Astrocyte (in vitro differentiated cells and primary cell): ENCODE measurements at regions not wholly inside any gene's neighbourhood (a gene's known extent, or its start where the extent isn't known, plus 50 kb on each side); places are given as distances from the start of the nearest gene placed in this dataset.

Experiments used
- DNase-seq: peaks from one replicate; pipeline ENCODE4 v3.0.0-alpha.2; 2010; ENCODE audit warnings: low read depth
- FAIRE-seq: peaks from 2 replicates; lab custom pipeline; 2011; peaks lifted over from hg19 to GRCh38; lab: Jason Lieb, UNC
- H2AFZ ChIP-seq: 2 replicates; pipeline ENCODE4 v1.6.0; 2012; ENCODE audit warnings: low read depth, low read length, inconsistent platforms
- H3K27ac ChIP-seq: 2 replicates; pipeline ENCODE4 v1.5.1; 2011; ENCODE audit warnings: low read depth, low read length, inconsistent platforms
- H3K27me3 ChIP-seq: 2 replicates; pipeline ENCODE4 v1.6.0; 2011; ENCODE audit warnings: low read length, inconsistent platforms; ENCODE audit not compliant: insufficient read depth
- H3K36me3 ChIP-seq: 2 replicates; pipeline ENCODE4 v1.5.1; 2011; ENCODE audit warnings: low read length, inconsistent platforms; ENCODE audit not compliant: insufficient read depth
- H3K4me1 ChIP-seq: 2 replicates; pipeline ENCODE4 v1.5.1; 2011; ENCODE audit warnings: low read length, inconsistent platforms; ENCODE audit not compliant: insufficient read depth
- H3K4me2 ChIP-seq: 2 replicates; pipeline ENCODE4 v1.6.0; 2012; ENCODE audit warnings: low read length, inconsistent platforms
- H3K4me3 ChIP-seq: 2 replicates; pipeline ENCODE4 v1.5.1; 2011; ENCODE audit warnings: low read depth, mild to moderate bottlenecking, low read length, inconsistent platforms; ENCODE audit not compliant: insufficient read depth
- H3K79me2 ChIP-seq: 2 replicates; pipeline ENCODE4 v1.6.0; 2012; ENCODE audit warnings: mild to moderate bottlenecking, low read length, inconsistent platforms; ENCODE audit not compliant: insufficient read depth
- H3K9ac ChIP-seq: 2 replicates; pipeline ENCODE4 v1.6.0; 2012; ENCODE audit warnings: mild to moderate bottlenecking, low read length, inconsistent platforms
- H3K9me3 ChIP-seq: 2 replicates; pipeline ENCODE4 v1.5.1; 2012; ENCODE audit warnings: low read depth, mild to moderate bottlenecking, low read length, inconsistent platforms; ENCODE audit not compliant: insufficient read depth
- H4K20me1 ChIP-seq: 2 replicates; pipeline ENCODE4 v1.6.0; 2012; ENCODE audit warnings: low read length, inconsistent platforms; ENCODE audit not compliant: insufficient read depth
- H3K27ac Mint-ChIP-seq: one replicate; pipeline ENCODE4 v1.8.0; 2021; ENCODE audit warnings: mild to moderate bottlenecking, mixed read lengths; ENCODE audit not compliant: unreplicated experiment
- H3K27me3 Mint-ChIP-seq: one replicate; pipeline ENCODE4 v1.8.0; 2021; ENCODE audit warnings: low read depth, mixed read lengths; ENCODE audit not compliant: unreplicated experiment
- H3K36me3 Mint-ChIP-seq: one replicate; pipeline ENCODE4 v1.8.0; 2021; ENCODE audit warnings: low read depth, mixed read lengths; ENCODE audit not compliant: unreplicated experiment
- H3K4me1 Mint-ChIP-seq: one replicate; pipeline ENCODE4 v1.8.0; 2021; ENCODE audit warnings: low read depth, mixed read lengths; ENCODE audit not compliant: unreplicated experiment
- H3K4me3 Mint-ChIP-seq: one replicate; pipeline ENCODE4 v1.8.0; 2021; ENCODE audit warnings: mild to moderate bottlenecking, moderate library complexity, mixed read lengths; ENCODE audit not compliant: unreplicated experiment
- H3K9me3 Mint-ChIP-seq: one replicate; pipeline ENCODE4 v1.8.0; 2021; ENCODE audit warnings: mild to moderate bottlenecking, mixed read lengths; ENCODE audit not compliant: unreplicated experiment
- EZH2 ChIP-seq: IDR thresholded peaks from 2 replicates; pipeline ENCODE4 v1.6.1; 2012; ENCODE audit warnings: mild to moderate bottlenecking, low read length, inconsistent platforms; ENCODE audit not compliant: insufficient read depth
- TF ChIP-seq, protein P1 (sequence below): IDR thresholded peaks from 2 replicates; pipeline ENCODE4 v1.5.1; 2011; ENCODE audit warnings: low read depth, mild to moderate bottlenecking, inconsistent platforms, low read length, moderate library complexity; ENCODE audit not compliant: insufficient read depth

DNA sequence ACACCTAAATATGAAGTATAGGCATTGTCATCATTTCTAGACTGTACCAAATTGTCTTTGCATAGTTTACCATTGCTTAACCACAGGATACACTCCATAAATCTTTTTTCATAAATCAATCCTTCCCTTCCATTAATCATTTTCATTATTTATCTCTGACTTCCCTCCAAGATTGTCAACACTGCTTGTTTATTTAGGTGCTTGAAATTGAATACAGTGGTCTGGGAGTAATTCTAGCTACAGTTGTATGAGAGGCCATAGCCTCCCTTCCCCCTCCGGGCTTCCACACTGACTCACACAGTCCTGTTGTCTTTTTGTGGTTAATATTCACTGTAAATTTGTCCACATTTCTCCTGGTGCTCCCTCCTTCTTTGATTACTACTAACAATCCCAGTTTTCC is 114.2 kb upstream of the ARID2 start:
- H4K20me1 ChIP-seq: no peaks in the 10 kb centered on the region
- Mint-ChIP-seq H3K27me3 (no peaks in the 10 kb centered on the region), H3K27ac (no peak overlapping the region), H3K4me1 (peaks cover 17% of the 10 kb centered on the region), H3K9me3 (no peaks in the 10 kb centered on the region), H3K4me3 (no peak overlapping the region), H3K36me3 (no peaks in the 10 kb centered on the region)
- H2AFZ ChIP-seq: no peak overlapping the region
- TF ChIP-seq, protein P1, sequence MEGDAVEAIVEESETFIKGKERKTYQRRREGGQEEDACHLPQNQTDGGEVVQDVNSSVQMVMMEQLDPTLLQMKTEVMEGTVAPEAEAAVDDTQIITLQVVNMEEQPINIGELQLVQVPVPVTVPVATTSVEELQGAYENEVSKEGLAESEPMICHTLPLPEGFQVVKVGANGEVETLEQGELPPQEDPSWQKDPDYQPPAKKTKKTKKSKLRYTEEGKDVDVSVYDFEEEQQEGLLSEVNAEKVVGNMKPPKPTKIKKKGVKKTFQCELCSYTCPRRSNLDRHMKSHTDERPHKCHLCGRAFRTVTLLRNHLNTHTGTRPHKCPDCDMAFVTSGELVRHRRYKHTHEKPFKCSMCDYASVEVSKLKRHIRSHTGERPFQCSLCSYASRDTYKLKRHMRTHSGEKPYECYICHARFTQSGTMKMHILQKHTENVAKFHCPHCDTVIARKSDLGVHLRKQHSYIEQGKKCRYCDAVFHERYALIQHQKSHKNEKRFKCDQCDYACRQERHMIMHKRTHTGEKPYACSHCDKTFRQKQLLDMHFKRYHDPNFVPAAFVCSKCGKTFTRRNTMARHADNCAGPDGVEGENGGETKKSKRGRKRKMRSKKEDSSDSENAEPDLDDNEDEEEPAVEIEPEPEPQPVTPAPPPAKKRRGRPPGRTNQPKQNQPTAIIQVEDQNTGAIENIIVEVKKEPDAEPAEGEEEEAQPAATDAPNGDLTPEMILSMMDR: no peak
- TF ChIP-seq EZH2: no peak
- H3K27ac ChIP-seq: no peak overlapping the region
- no peaks in the 10 kb centered on the region for H3K9me3 ChIP-seq
- DNase-seq: peak; percentile 71
- peaks cover 2% of the 10 kb centered on the region for H3K27me3 ChIP-seq
- H3K4me3 ChIP-seq: no peak overlapping the region
- no peak for FAIRE-seq
- peak overlapping the region; percentile 43 for H3K4me2 ChIP-seq
- no peaks in the 10 kb centered on the region for H3K79me2 ChIP-seq
- H3K4me1 ChIP-seq: peaks cover 9% of the 10 kb centered on the region
- no peak overlapping the region for H3K9ac ChIP-seq
- no peaks in the 10 kb centered on the region for H3K36me3 ChIP-seq

DNA sequence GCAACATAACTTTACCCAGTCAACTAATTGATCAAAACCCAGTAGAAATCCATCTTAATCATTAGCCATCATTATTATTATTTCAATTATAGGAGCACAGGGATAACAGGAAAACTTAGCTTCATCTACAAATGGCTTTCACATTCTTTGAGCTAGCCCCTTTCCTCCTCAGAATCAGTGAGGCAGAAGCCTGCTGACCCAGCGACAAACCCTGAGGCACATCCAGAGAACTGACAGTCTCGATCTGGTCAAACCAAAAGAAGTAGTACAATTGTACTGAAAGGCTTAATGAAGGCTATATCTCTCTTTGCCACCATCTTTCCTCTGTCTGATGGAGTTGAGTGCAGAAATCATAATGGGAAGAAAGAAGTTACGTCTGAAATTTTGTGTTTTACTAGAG is 109.8 kb upstream of the ARID2 start:
- FAIRE-seq (no peak), DNase-seq (no peak)
- peaks cover 6% of the 10 kb centered on the region for H3K27me3 ChIP-seq
- no peak overlapping the region for H3K9ac ChIP-seq
- Mint-ChIP-seq H3K27ac (no peak overlapping the region), H3K9me3 (peaks cover 4% of the 10 kb centered on the region), H3K4me3 (no peak overlapping the region), H3K27me3 (no peaks in the 10 kb centered on the region), H3K36me3 (no peaks in the 10 kb centered on the region), H3K4me1 (peaks cover 9% of the 10 kb centered on the region)
- H3K4me3 ChIP-seq: no peak overlapping the region
- TF ChIP-seq, protein P1: no peak
- no peak for TF ChIP-seq EZH2
- H4K20me1 ChIP-seq: no peaks in the 10 kb centered on the region
- no peaks in the 10 kb centered on the region for H3K36me3 ChIP-seq
- no peaks in the 10 kb centered on the region for H3K9me3 ChIP-seq
- H3K4me1 ChIP-seq: peaks cover 9% of the 10 kb centered on the region
- H2AFZ ChIP-seq: no peak overlapping the region
- H3K79me2 ChIP-seq: no peaks in the 10 kb centered on the region
- no peak overlapping the region for H3K27ac ChIP-seq
- no peak overlapping the region for H3K4me2 ChIP-seq

- Histone ChIP-seq H3K9ac (no peak overlapping the region), H3K4me2 (no peak overlapping the region), H3K4me1 (no peaks in the 10 kb centered on the region), H2AFZ (no peak overlapping the region), H3K9me3 (no peaks in the 10 kb centered on the region), H3K36me3 (no peaks in the 10 kb centered on the region), H3K79me2 (no peaks in the 10 kb centered on the region), H3K27ac (no peak overlapping the region), H4K20me1 (no peaks in the 10 kb centered on the region), H3K4me3 (no peak overlapping the region), H3K27me3 (peaks cover 6% of the 10 kb centered on the region)
- DNase-seq: no peak
- peaks cover 4% of the 10 kb centered on the region for H3K9me3 Mint-ChIP-seq
- H3K27me3 Mint-ChIP-seq: no peaks in the 10 kb centered on the region
- FAIRE-seq: no peak
- no peaks in the 10 kb centered on the region for H3K36me3 Mint-ChIP-seq
- no peaks in the 10 kb centered on the region for H3K4me1 Mint-ChIP-seq
- no peak overlapping the region for H3K27ac Mint-ChIP-seq
- TF ChIP-seq EZH2: no peak
- TF ChIP-seq, protein P1: no peak
- H3K4me3 Mint-ChIP-seq: no peak overlapping the region
These were observed 107.8 kb upstream of the ARID2 start for GRCh38 chr12:45621703-45622102.
